Chondrocyte (in vitro differentiated cells): ENCODE measurements at regions not wholly inside any gene's neighbourhood (a gene's known extent, or its start where the extent isn't known, plus 50 kb on each side); places are given as distances from the start of the nearest gene placed in this dataset.

Experiments
- DNase-seq: peaks from one replicate; pipeline ENCODE4 v3.0.0; 2021; ENCODE audit warnings: mixed read lengths, low spot score
- H3K27ac Mint-ChIP-seq: one replicate; pipeline ENCODE4 v1.8.0; 2021; ENCODE audit warnings: mild to moderate bottlenecking, moderate library complexity, mixed read lengths; ENCODE audit not compliant: unreplicated experiment
- H3K27me3 Mint-ChIP-seq: 2 replicates; pipeline ENCODE4 v1.8.0; 2021; ENCODE audit warnings: low read depth, mixed read lengths
- H3K36me3 Mint-ChIP-seq: 2 replicates; pipeline ENCODE4 v1.8.0; 2021; ENCODE audit warnings: low read depth, mixed read lengths
- H3K4me1 Mint-ChIP-seq: 2 replicates; pipeline ENCODE4 v1.8.0; 2021; ENCODE audit warnings: low read depth, mild to moderate bottlenecking, mixed read lengths
- H3K4me3 Mint-ChIP-seq: one replicate; pipeline ENCODE4 v1.8.0; 2021; ENCODE audit warnings: mild to moderate bottlenecking, moderate library complexity, mixed read lengths; ENCODE audit not compliant: unreplicated experiment
- H3K9me3 Mint-ChIP-seq: 2 replicates; pipeline ENCODE4 v1.8.0; 2021; ENCODE audit warnings: low read depth, mixed read lengths
- CTCF ChIP-seq: fragments of 200-600 bp; sonication (generic); IDR thresholded peaks from 2 replicates; pipeline ENCODE4 v1.5.0; 2021; ENCODE audit warnings: antibody characterized with exemption, mild to moderate bottlenecking, moderate library complexity

- H3K4me3 Mint-ChIP-seq, result no peak overlapping the region
Measured at GRCh38 chr2:22270341-22270740, 1114.6 kb upstream of the KLHL29 start.

GRCh38 chr2:22273853-22274252 lies 1111.1 kb upstream of the KLHL29 start:
- Mint-ChIP-seq H3K4me1 (no peaks in the 10 kb centered on the region), H3K27ac (no peak overlapping the region), H3K36me3 (no peaks in the 10 kb centered on the region), H3K9me3 (peaks cover 13% of the 10 kb centered on the region), H3K4me3 (no peak overlapping the region), H3K27me3 (no peaks in the 10 kb centered on the region)
- TF ChIP-seq CTCF, result no peak
- no peak for DNase-seq

More at GRCh38 chr2:22270341-22270740, 1114.6 kb upstream of the KLHL29 start:
- no peaks in the 10 kb centered on the region for H3K27me3 Mint-ChIP-seq
- H3K27ac Mint-ChIP-seq, result no peak overlapping the region
- no peaks in the 10 kb centered on the region for H3K4me1 Mint-ChIP-seq
- TF ChIP-seq CTCF, result no peak
- H3K9me3 Mint-ChIP-seq, result peaks cover 13% of the 10 kb centered on the region
- no peak for DNase-seq
- H3K36me3 Mint-ChIP-seq, result no peaks in the 10 kb centered on the region

GRCh38 chr2:22274661-22275060 lies 1110.3 kb upstream of the KLHL29 start:
- no peaks in the 10 kb centered on the region for H3K4me1 Mint-ChIP-seq
- peaks cover 8% of the 10 kb centered on the region for H3K9me3 Mint-ChIP-seq
- H3K27ac Mint-ChIP-seq, result no peak overlapping the region
- no peak for TF ChIP-seq CTCF
- no peak for DNase-seq
- no peak overlapping the region for H3K4me3 Mint-ChIP-seq
- no peaks in the 10 kb centered on the region for H3K36me3 Mint-ChIP-seq
- no peaks in the 10 kb centered on the region for H3K27me3 Mint-ChIP-seq

GRCh38 chr2:22276696-22277095 lies 1108.3 kb upstream of the KLHL29 start:
- Mint-ChIP-seq H3K9me3 (no peaks in the 10 kb centered on the region), H3K4me1 (no peaks in the 10 kb centered on the region), H3K27me3 (no peaks in the 10 kb centered on the region), H3K27ac (no peak overlapping the region), H3K36me3 (no peaks in the 10 kb centered on the region), H3K4me3 (no peak overlapping the region)
- TF ChIP-seq CTCF, result no peak
- no peak for DNase-seq

- Mint-ChIP-seq H3K36me3 (no peaks in the 10 kb centered on the region), H3K4me1 (no peaks in the 10 kb centered on the region), H3K27ac (no peak overlapping the region), H3K27me3 (peaks cover 1% of the 10 kb centered on the region), H3K4me3 (no peak overlapping the region), H3K9me3 (no peaks in the 10 kb centered on the region)
- TF ChIP-seq CTCF, result no peak
- no peak for DNase-seq
Measured at GRCh38 chr2:22279541-22279940, 1105.4 kb upstream of the KLHL29 start.
